Body of pancreas (tissue), 4 donors: ENCODE measurements at regions not wholly inside any gene's neighbourhood (a gene's known extent, or its start where the extent isn't known, plus 50 kb on each side); places are given as distances from the start of the nearest gene placed in this dataset.
"Not testable (repeated sequence)": the region's sequence is repeated elsewhere in the genome, so short reads cannot be mapped to it uniquely, and the experiment has no call there.

Experiments
- POLR2A ChIP-seq, 3 donors: fragments of 450-650 bp; IDR thresholded peaks; one replicate each; pipeline ENCODE4 v1.6.1; 2016; ENCODE audit warnings: antibody characterized with exemption in 3 of 3, mild to moderate bottlenecking in 2 of 3
- TF ChIP-seq, protein P1 (sequence below), 7 experiments: fragments of 450-650 bp in 4 of 7; fragments of 200-600 bp in 3 of 7; sonication (generic) in 3 of 7; IDR thresholded peaks; one replicate each; pipeline ENCODE4 v1.5.1; 2016 to 2019; ENCODE audit warnings: antibody characterized with exemption in 7 of 7

DNA sequence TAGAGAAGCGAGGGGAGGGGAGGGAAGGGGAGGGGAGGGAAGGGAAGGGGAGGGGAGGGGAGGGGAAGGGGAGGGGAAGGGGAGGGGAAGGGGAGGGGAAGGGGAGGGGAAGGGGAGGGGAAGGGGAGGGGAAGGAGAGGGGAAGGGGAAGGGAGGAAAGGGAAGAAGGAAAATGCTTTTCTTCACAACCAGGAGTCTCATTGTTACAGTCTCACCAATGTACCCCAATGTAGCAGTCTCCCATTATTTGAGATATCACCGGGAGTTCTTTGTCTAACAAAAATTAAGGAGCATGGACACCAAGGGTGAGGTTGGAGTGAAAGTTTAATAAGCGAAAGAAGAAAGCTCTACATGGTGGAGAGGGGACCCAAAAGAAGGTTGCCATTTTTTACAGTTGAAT, 1148.0 kb upstream of the ACVR2A start:
- TF ChIP-seq, protein P1, sequence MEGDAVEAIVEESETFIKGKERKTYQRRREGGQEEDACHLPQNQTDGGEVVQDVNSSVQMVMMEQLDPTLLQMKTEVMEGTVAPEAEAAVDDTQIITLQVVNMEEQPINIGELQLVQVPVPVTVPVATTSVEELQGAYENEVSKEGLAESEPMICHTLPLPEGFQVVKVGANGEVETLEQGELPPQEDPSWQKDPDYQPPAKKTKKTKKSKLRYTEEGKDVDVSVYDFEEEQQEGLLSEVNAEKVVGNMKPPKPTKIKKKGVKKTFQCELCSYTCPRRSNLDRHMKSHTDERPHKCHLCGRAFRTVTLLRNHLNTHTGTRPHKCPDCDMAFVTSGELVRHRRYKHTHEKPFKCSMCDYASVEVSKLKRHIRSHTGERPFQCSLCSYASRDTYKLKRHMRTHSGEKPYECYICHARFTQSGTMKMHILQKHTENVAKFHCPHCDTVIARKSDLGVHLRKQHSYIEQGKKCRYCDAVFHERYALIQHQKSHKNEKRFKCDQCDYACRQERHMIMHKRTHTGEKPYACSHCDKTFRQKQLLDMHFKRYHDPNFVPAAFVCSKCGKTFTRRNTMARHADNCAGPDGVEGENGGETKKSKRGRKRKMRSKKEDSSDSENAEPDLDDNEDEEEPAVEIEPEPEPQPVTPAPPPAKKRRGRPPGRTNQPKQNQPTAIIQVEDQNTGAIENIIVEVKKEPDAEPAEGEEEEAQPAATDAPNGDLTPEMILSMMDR (IDR thresholded peaks at IDR 0.05) = not testable (repeated sequence)
- not testable (repeated sequence) for TF ChIP-seq POLR2A (IDR thresholded peaks at IDR 0.05)
